ENCODE measurements at regions not wholly inside any gene's neighbourhood (a gene's known extent, or its start where the extent isn't known, plus 50 kb on each side); places are given as distances from the start of the nearest gene placed in this dataset.

DNA sequence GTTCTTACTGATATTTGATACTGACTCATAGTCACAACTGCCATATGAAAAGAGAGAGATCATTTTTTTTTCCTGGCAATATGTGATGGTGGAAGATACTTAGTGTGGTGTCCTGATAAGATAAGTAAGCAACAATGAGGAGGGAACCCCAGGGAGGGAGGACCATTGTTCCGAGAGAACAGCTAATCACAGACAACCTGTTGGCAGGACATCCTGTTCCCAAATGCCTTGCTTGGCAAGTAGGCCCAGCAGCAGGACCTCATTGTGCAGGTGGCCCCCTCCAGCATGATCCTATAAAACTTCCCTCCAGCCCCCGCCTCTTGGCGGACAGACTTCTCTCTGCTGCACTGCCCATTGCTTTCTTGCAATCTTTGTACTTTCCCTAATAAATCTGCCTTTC is 329.4 kb upstream of the CHRM3 start:
- no TSS peak for BruUV-seq (replicated peaks)
- no peak overlapping the region for H3K9ac ChIP-seq (replicated peaks; ENCODE audit: extremely low read depth, insufficient read depth, low read length)
- H3K79me2 ChIP-seq (ENCODE audit: control insufficient read depth, insufficient read depth, low read length): no peaks in the 10 kb centered on the region
- H3K4me2 ChIP-seq (ENCODE audit: insufficient read depth, low read length): no peak overlapping the region
- dilution Hi-C loops (cut with MboI; ENCODE audit: extremely low pct_ligation_motif_present, low sequenced_read_pairs): no loop called here
- TF ChIP-seq POLR2A (IDR thresholded peaks at IDR 0.05; ENCODE audit: low read depth, low read length) (no peak), POLR2AphosphoS5 (IDR thresholded peaks at IDR 0.05; ENCODE audit: insufficient read depth, low read depth, low read length) (no peak), FOS (IDR thresholded peaks at IDR 0.05; ENCODE audit: borderline replicate concordance, insufficient read depth, low read length) (no peak), GATA2 (IDR thresholded peaks at IDR 0.05; ENCODE audit: insufficient read depth, insufficient read length, low read depth, low read length) (no peak), JUN (IDR thresholded peaks at IDR 0.05; ENCODE audit: borderline replicate concordance, insufficient read depth, insufficient read length, low read depth) (no peak), EZH2 (IDR thresholded peaks at IDR 0.05; ENCODE audit: borderline replicate concordance, low read depth, low read length, severe bottlenecking) (no peak), MYC (IDR thresholded peaks at IDR 0.05; ENCODE audit: low read depth, low read length) (no peak)
- TF ChIP-seq, protein P1, sequence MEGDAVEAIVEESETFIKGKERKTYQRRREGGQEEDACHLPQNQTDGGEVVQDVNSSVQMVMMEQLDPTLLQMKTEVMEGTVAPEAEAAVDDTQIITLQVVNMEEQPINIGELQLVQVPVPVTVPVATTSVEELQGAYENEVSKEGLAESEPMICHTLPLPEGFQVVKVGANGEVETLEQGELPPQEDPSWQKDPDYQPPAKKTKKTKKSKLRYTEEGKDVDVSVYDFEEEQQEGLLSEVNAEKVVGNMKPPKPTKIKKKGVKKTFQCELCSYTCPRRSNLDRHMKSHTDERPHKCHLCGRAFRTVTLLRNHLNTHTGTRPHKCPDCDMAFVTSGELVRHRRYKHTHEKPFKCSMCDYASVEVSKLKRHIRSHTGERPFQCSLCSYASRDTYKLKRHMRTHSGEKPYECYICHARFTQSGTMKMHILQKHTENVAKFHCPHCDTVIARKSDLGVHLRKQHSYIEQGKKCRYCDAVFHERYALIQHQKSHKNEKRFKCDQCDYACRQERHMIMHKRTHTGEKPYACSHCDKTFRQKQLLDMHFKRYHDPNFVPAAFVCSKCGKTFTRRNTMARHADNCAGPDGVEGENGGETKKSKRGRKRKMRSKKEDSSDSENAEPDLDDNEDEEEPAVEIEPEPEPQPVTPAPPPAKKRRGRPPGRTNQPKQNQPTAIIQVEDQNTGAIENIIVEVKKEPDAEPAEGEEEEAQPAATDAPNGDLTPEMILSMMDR (IDR thresholded peaks at IDR 0.05; ENCODE audit: extremely low read depth in 1 of 2, insufficient read depth in 1 of 2, low read depth in 1 of 2, low read length in 2 of 2): no peak
- TF ChIP-seq, protein P2, sequence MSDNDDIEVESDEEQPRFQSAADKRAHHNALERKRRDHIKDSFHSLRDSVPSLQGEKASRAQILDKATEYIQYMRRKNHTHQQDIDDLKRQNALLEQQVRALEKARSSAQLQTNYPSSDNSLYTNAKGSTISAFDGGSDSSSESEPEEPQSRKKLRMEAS (IDR thresholded peaks at IDR 0.05; ENCODE audit: insufficient read depth, insufficient read length): no peak
- no peak for DNase-seq (ENCODE audit: low read depth, low spot score)
- no peaks in the 10 kb centered on the region for H3K27me3 ChIP-seq (ENCODE audit: control insufficient read depth in 2 of 2, insufficient read depth in 2 of 2, low read length in 2 of 2)
- no peak overlapping the region for H3K4me3 ChIP-seq (replicated peaks in 1 of 3; ENCODE audit: insufficient read depth in 1 of 3, low read depth in 1 of 3, low read length in 3 of 3)
- H3K4me1 ChIP-seq (ENCODE audit: control insufficient read depth, extremely low read depth, insufficient read depth, low read length): no peaks in the 10 kb centered on the region
- no peaks in the 10 kb centered on the region for H3K9me1 ChIP-seq (replicated peaks; ENCODE audit: control insufficient read depth, extremely low read depth, insufficient read depth, low read length)
- H2AFZ ChIP-seq (ENCODE audit: low read depth, low read length): no peak overlapping the region
- no peak for FAIRE-seq
- no peak overlapping the region for H3K27ac ChIP-seq (ENCODE audit: insufficient read depth, low read depth, low read length)
- H3K9me3 ChIP-seq (replicated peaks; ENCODE audit: control insufficient read depth, insufficient read depth, low read length): peaks cover 2% of the 10 kb centered on the region
- POLR2A ChIA-PET: no interaction called here
- no peaks in the 10 kb centered on the region for H3K36me3 ChIP-seq (ENCODE audit: control insufficient read depth in 2 of 2, extremely low read depth in 1 of 2, insufficient read depth in 2 of 2, low read length in 2 of 2)
- CTCF ChIA-PET: no interaction called here
- intact Hi-C loops (cut with micrococcal nuclease): no loop called here
- no peaks in the 10 kb centered on the region for H4K20me1 ChIP-seq (replicated peaks; ENCODE audit: control insufficient read depth, extremely low read depth, insufficient read depth, low read length)

Measured in endothelial cell of umbilical vein (primary cell).